MM.1S (cell line): ENCODE measurements at regions not wholly inside any gene's neighbourhood (a gene's known extent, or its start where the extent isn't known, plus 50 kb on each side); places are given as distances from the start of the nearest gene placed in this dataset.

ENCODE experiments used
- DNase-seq: peaks from one replicate; pipeline ENCODE4 v3.0.0-alpha.2; 2015
- H2AFZ ChIP-seq: fragments of 300-600 bp; sonication (generic); 2 replicates; pipeline ENCODE4 v1.6.0; 2016; ENCODE audit warnings: antibody characterized with exemption, low read length
- H3F3A ChIP-seq: fragments of 300-600 bp; sonication (generic); 2 replicates; pipeline ENCODE4 v1.6.1; 2016; ENCODE audit warnings: mild to moderate bottlenecking, antibody characterized with exemption, low read length, moderate library complexity, mixed read lengths; ENCODE audit not compliant: insufficient read depth
- H3K27ac ChIP-seq: fragments of 300-600 bp; sonication (generic); 2 replicates; pipeline ENCODE4 v1.5.1; 2016; ENCODE audit warnings: mild to moderate bottlenecking, low read length
- H3K27me3 ChIP-seq: fragments of 300-600 bp; sonication (generic); replicated peaks from 2 replicates; pipeline ENCODE4 v1.6.0; 2016; ENCODE audit warnings: low read length; ENCODE audit not compliant: insufficient read depth
- H3K36me3 ChIP-seq: fragments of 300-600 bp; sonication (generic); replicated peaks from 2 replicates; pipeline ENCODE4 v1.6.1; 2016; ENCODE audit warnings: mild to moderate bottlenecking, low read length, mixed read lengths; ENCODE audit not compliant: insufficient read depth
- H3K4me1 ChIP-seq: fragments of 300-600 bp; sonication (generic); 2 replicates; pipeline ENCODE4 v1.6.1; 2016; ENCODE audit warnings: low read length, mixed read lengths
- H3K4me2 ChIP-seq: fragments of 300-600 bp; sonication (generic); 2 replicates; pipeline ENCODE4 v1.6.0; 2016; ENCODE audit warnings: low read depth, low read length
- H3K4me3 ChIP-seq: fragments of 300-600 bp; sonication (generic); 2 replicates; pipeline ENCODE4 v1.5.1; 2016; ENCODE audit warnings: low read length, mixed read lengths
- H3K79me2 ChIP-seq: fragments of 300-600 bp; sonication (generic); 2 replicates; pipeline ENCODE4 v1.6.1; 2016; ENCODE audit warnings: mixed run types, low read length, mixed read lengths
- H3K9ac ChIP-seq: fragments of 300-600 bp; sonication (generic); 2 replicates; pipeline ENCODE4 v1.6.1; 2016; ENCODE audit warnings: low read length, mixed read lengths
- H3K9me2 ChIP-seq: fragments of 300-600 bp; sonication (generic); replicated peaks from 2 replicates; pipeline ENCODE4 v1.6.1; 2016; ENCODE audit warnings: mild to moderate bottlenecking, low read length, mixed read lengths; ENCODE audit not compliant: insufficient read depth
- H3K9me3 ChIP-seq: fragments of 300-600 bp; sonication (generic); replicated peaks from 2 replicates; pipeline ENCODE4 v1.6.1; 2016; ENCODE audit warnings: mild to moderate bottlenecking, low read length, mixed read lengths; ENCODE audit not compliant: insufficient read depth
- H4K20me1 ChIP-seq: fragments of 300-600 bp; sonication (generic); 2 replicates; pipeline ENCODE4 v1.6.1; 2016; ENCODE audit warnings: mild to moderate bottlenecking, low read length, moderate library complexity, mixed read lengths; ENCODE audit not compliant: insufficient read depth
- CTCF ChIP-seq: fragments of 300-600 bp; sonication (generic); IDR thresholded peaks from 2 replicates; pipeline ENCODE4 v1.5.1; 2016; ENCODE audit warnings: antibody characterized with exemption, low read length, mixed read lengths
- EZH2 ChIP-seq: fragments of 300-600 bp; sonication (generic); optimal IDR thresholded peaks from 2 replicates; pipeline ENCODE3; 2017; ENCODE audit warnings: low read depth, mild to moderate bottlenecking, antibody characterized with exemption, low read length, mixed read lengths
- EZH2phosphoT487 ChIP-seq: fragments of 300-600 bp; sonication (generic); IDR thresholded peaks from 2 replicates; pipeline ENCODE4 v1.6.1; 2018; ENCODE audit warnings: antibody characterized with exemption, low read length

- H3F3A ChIP-seq = peaks cover 4% of the 10 kb centered on the region
- no peaks in the 10 kb centered on the region for H3K27me3 ChIP-seq
- TF ChIP-seq CTCF = no peak
- no peak for TF ChIP-seq EZH2
- TF ChIP-seq EZH2phosphoT487 = no peak
- peak overlapping the region; percentile 33; the same call in 1 of the 2 replicates for H3K27ac ChIP-seq
- no peaks in the 10 kb centered on the region for H4K20me1 ChIP-seq
- peak overlapping the region; percentile 55 for H2AFZ ChIP-seq
- peak overlapping the region; percentile 41 for H3K4me2 ChIP-seq
- H3K4me3 ChIP-seq = no peak overlapping the region
- no peaks in the 10 kb centered on the region for H3K36me3 ChIP-seq
- H3K9me2 ChIP-seq = no peaks in the 10 kb centered on the region
- peak overlapping the region; percentile 13; the same call in 1 of the 2 replicates for H3K9ac ChIP-seq
- H3K9me3 ChIP-seq = no peaks in the 10 kb centered on the region
- no peaks in the 10 kb centered on the region for H3K79me2 ChIP-seq
- H3K4me1 ChIP-seq = peaks cover 34% of the 10 kb centered on the region
- DNase-seq = peak; percentile 71
These were observed 174.2 kb upstream of the ATP11B start for GRCh38 chr3:182618981-182619591.

- Histone ChIP-seq H3K9ac (no peak overlapping the region), H3K4me2 (peak overlapping the region; percentile 25; the same call in 1 of the 2 replicates), H3K79me2 (no peaks in the 10 kb centered on the region), H3K9me3 (no peaks in the 10 kb centered on the region), H3K4me3 (no peak overlapping the region), H3K9me2 (no peaks in the 10 kb centered on the region), H3K27ac (peak overlapping the region; percentile 9; the same call in 1 of the 2 replicates), H4K20me1 (no peaks in the 10 kb centered on the region), H2AFZ (peak overlapping the region; percentile 2; the same call in 1 of the 2 replicates), H3K4me1 (peaks cover 38% of the 10 kb centered on the region), H3K27me3 (no peaks in the 10 kb centered on the region), H3F3A (peaks cover 4% of the 10 kb centered on the region), H3K36me3 (no peaks in the 10 kb centered on the region)
- TF ChIP-seq CTCF (no peak), EZH2phosphoT487 (no peak), EZH2 (no peak)
- DNase-seq = peak; percentile 34
These were observed 172.4 kb upstream of the ATP11B start for GRCh38 chr3:182620723-182621434.

GRCh38 chr3:182621435-182622240, 171.7 kb upstream of the ATP11B start:
- Histone ChIP-seq H3F3A (peaks cover 8% of the 10 kb centered on the region), H3K4me2 (peak overlapping the region; percentile 25; the same call in 1 of the 2 replicates), H3K27ac (peak overlapping the region; percentile 9; the same call in 1 of the 2 replicates), H3K9me3 (no peaks in the 10 kb centered on the region), H3K9ac (no peak overlapping the region), H3K4me3 (no peak overlapping the region), H3K36me3 (no peaks in the 10 kb centered on the region), H4K20me1 (no peaks in the 10 kb centered on the region), H3K9me2 (no peaks in the 10 kb centered on the region), H3K79me2 (no peaks in the 10 kb centered on the region), H2AFZ (peak overlapping the region; percentile 2; the same call in 1 of the 2 replicates), H3K4me1 (peaks cover 46% of the 10 kb centered on the region), H3K27me3 (no peaks in the 10 kb centered on the region)
- DNase-seq = peak; percentile 39
- TF ChIP-seq EZH2 (no peak), CTCF (peak; percentile 66)
